Uterus (tissue), 3 donors: ENCODE measurements at regions not wholly inside any gene's neighbourhood (a gene's known extent, or its start where the extent isn't known, plus 50 kb on each side); places are given as distances from the start of the nearest gene placed in this dataset.

Source experiments
- DNase-seq, 2 donors: peaks; one replicate each; pipeline ENCODE4 v3.0.0-alpha.2; 2019 to 2020
- H3K27ac ChIP-seq, 2 donors: fragments of 200-600 bp; sonication (generic); 1 replicate in 1 of 2; 2 replicates in 1 of 2; pipeline ENCODE4 v1.5.1; 2016 to 2018
- H3K27me3 ChIP-seq, 2 donors: fragments of 200-600 bp; sonication (generic); one replicate each; pipeline ENCODE4 v1.5.1; 2018 to 2019; ENCODE audit warnings: control low read depth in 1 of 2
- H3K36me3 ChIP-seq, 2 donors: fragments of 200-600 bp; sonication (generic); one replicate each; pipeline ENCODE4 v1.5.1; 2019; ENCODE audit warnings: control low read depth in 1 of 2
- H3K4me1 ChIP-seq, 2 donors: fragments of 200-600 bp; sonication (generic); one replicate each; pipeline ENCODE4 v1.5.1; 2018 to 2019; ENCODE audit warnings: control low read depth in 1 of 2
- H3K4me3 ChIP-seq, 2 donors: fragments of 200-600 bp; sonication (generic); 1 replicate in 1 of 2; 2 replicates in 1 of 2; pipeline ENCODE4 v1.5.1; 2018 to 2019; ENCODE audit warnings: mild to moderate bottlenecking in 1 of 2
- H3K9me3 ChIP-seq, 2 donors: fragments of 200-600 bp; sonication (generic); one replicate each; pipeline ENCODE4 v1.5.1; 2019; ENCODE audit warnings: control low read depth in 1 of 2
- POLR2A ChIP-seq, 2 donors: fragments of 450-650 bp; IDR thresholded peaks; one replicate each; pipeline ENCODE4 v1.6.1; 2016; ENCODE audit warnings: antibody characterized with exemption in 2 of 2, mild to moderate bottlenecking in 1 of 2, moderate library complexity in 1 of 2
- intact Hi-C: fragments of 100-400 bp; cut with DNase I; formaldehyde crosslinking; loops from one replicate; pipeline ENCODE4 v1.15.1; 2023; ENCODE audit warnings: low total_unique reads
- TF ChIP-seq, protein P1 (sequence below), 4 experiments: fragments of 200-600 bp in 2 of 4; fragments of 450-650 bp in 2 of 4; sonication (generic) in 2 of 4; IDR thresholded peaks; one replicate each; pipeline ENCODE4 v1.5.1; 2016 to 2019; ENCODE audit warnings: antibody characterized with exemption in 4 of 4, mild to moderate bottlenecking in 2 of 4, moderate library complexity in 1 of 4
- donor health status: DM: yes; HTN: yes; CAD: no.

GRCh38 chr10:84842593-84842992 is 514.2 kb downstream of the CCSER2 start:
- TF ChIP-seq, protein P1, sequence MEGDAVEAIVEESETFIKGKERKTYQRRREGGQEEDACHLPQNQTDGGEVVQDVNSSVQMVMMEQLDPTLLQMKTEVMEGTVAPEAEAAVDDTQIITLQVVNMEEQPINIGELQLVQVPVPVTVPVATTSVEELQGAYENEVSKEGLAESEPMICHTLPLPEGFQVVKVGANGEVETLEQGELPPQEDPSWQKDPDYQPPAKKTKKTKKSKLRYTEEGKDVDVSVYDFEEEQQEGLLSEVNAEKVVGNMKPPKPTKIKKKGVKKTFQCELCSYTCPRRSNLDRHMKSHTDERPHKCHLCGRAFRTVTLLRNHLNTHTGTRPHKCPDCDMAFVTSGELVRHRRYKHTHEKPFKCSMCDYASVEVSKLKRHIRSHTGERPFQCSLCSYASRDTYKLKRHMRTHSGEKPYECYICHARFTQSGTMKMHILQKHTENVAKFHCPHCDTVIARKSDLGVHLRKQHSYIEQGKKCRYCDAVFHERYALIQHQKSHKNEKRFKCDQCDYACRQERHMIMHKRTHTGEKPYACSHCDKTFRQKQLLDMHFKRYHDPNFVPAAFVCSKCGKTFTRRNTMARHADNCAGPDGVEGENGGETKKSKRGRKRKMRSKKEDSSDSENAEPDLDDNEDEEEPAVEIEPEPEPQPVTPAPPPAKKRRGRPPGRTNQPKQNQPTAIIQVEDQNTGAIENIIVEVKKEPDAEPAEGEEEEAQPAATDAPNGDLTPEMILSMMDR (IDR thresholded peaks at IDR 0.05) = no peak
- TF ChIP-seq POLR2A (IDR thresholded peaks at IDR 0.05) = no peak
- Histone ChIP-seq H3K4me1 (no peaks in the 10 kb centered on the region), H3K9me3 (no peaks in the 10 kb centered on the region), H3K4me3 (no peak overlapping the region), H3K36me3 (no peaks in the 10 kb centered on the region), H3K27me3 (no peaks in the 10 kb centered on the region), H3K27ac (no peak overlapping the region)
- intact Hi-C loops = no loop called here
- no peak for DNase-seq

GRCh38 chr10:84844461-84844860 is 516.1 kb downstream of the CCSER2 start:
- intact Hi-C loops = no loop called here

DNA sequence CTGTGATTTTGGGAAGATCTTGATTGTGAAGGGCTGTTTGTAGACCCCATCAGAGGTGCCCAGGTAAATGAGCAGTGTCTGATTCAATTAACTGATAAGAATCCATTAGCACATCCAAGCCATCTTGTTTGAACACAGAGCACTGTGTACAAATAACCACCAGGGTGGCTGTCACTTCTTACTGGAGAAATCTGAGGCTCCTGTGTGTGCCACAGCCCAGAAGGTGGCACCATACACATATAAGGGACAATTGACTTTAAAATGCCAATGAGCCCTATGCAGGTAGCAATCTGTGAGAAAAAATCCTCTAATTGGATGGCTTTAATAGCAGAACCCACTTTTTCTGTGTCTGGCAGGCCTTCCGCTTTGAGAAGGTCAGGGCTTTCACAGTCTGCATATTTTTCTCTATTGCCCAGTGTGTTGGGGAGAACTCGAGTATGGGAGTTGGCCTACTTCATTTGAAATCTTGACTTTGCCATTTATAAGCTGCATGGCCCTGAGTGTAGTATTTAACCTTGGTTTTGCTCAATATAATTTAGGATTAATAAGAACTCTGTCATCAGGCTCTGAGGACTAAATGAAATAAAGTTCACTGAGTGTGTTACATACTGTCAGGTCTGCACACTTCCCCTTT is 517.4 kb downstream of the CCSER2 start:
- Histone ChIP-seq H3K9me3 (no peaks in the 10 kb centered on the region), H3K27me3 (no peaks in the 10 kb centered on the region), H3K36me3 (no peaks in the 10 kb centered on the region), H3K4me1 (no peaks in the 10 kb centered on the region), H3K4me3 (no peak overlapping the region), H3K27ac (no peak overlapping the region)
- intact Hi-C loops = no loop called here
- TF ChIP-seq POLR2A (IDR thresholded peaks at IDR 0.05) = no peak
- TF ChIP-seq, protein P1 (IDR thresholded peaks at IDR 0.05) = no peak
- no peak for DNase-seq

More at GRCh38 chr10:84844461-84844860, 516.1 kb downstream of the CCSER2 start:
- H3K36me3 ChIP-seq = no peaks in the 10 kb centered on the region
- no peaks in the 10 kb centered on the region for H3K9me3 ChIP-seq
- no peaks in the 10 kb centered on the region for H3K27me3 ChIP-seq
- DNase-seq = no peak
- H3K4me3 ChIP-seq = no peak overlapping the region
- no peak overlapping the region for H3K27ac ChIP-seq
- TF ChIP-seq POLR2A (IDR thresholded peaks at IDR 0.05) = no peak
- TF ChIP-seq, protein P1 (IDR thresholded peaks at IDR 0.05) = no peak
- no peaks in the 10 kb centered on the region for H3K4me1 ChIP-seq

- DNase-seq = no peak
- Histone ChIP-seq H3K36me3 (no peaks in the 10 kb centered on the region), H3K4me1 (no peaks in the 10 kb centered on the region), H3K9me3 (no peaks in the 10 kb centered on the region), H3K27ac (no peak overlapping the region), H3K4me3 (no peak overlapping the region), H3K27me3 (no peaks in the 10 kb centered on the region)
- no peak for TF ChIP-seq POLR2A (IDR thresholded peaks at IDR 0.05)
- TF ChIP-seq, protein P1 (IDR thresholded peaks at IDR 0.05) = no peak
- intact Hi-C loops = no loop called here
Measured at GRCh38 chr10:84846658-84847316, 518.4 kb downstream of the CCSER2 start.

DNA sequence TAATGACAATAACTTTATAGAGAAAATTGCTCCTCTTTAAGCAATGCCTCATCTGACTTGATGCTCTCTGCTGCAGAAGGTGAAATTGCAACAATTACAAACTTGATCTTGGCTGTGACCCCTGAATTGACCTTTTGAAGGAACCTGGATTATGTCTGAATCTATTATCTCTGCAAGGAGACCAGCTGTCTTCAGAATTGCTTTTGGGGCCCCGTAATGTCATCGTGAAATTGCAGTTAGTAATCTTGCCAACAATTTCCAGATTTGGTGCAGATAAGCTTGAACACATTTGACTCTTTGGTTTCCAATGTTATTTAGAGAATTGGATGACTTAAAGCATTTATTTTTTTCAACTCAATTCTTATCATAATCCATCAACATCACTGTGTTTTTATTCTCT is 520.6 kb downstream of the CCSER2 start:
- DNase-seq = no peak
- intact Hi-C loops = no loop called here
- Histone ChIP-seq H3K4me3 (no peak overlapping the region), H3K27ac (no peak overlapping the region), H3K36me3 (no peaks in the 10 kb centered on the region), H3K9me3 (no peaks in the 10 kb centered on the region), H3K27me3 (no peaks in the 10 kb centered on the region), H3K4me1 (no peaks in the 10 kb centered on the region)
- TF ChIP-seq, protein P1 (IDR thresholded peaks at IDR 0.05) = no peak
- no peak for TF ChIP-seq POLR2A (IDR thresholded peaks at IDR 0.05)
